HG03045 (cell line): ENCODE measurements at regions not wholly inside any gene's neighbourhood (a gene's known extent, or its start where the extent isn't known, plus 50 kb on each side); places are given as distances from the start of the nearest gene placed in this dataset.

Experiments used
- ATAC-seq: cut with Tn5 transposase; IDR thresholded peaks from one replicate; pipeline ENCODE4 v1.9.1; 2021; ENCODE audit warnings: mild to moderate bottlenecking, moderate library complexity; ENCODE audit not compliant: unreplicated experiment

DNA sequence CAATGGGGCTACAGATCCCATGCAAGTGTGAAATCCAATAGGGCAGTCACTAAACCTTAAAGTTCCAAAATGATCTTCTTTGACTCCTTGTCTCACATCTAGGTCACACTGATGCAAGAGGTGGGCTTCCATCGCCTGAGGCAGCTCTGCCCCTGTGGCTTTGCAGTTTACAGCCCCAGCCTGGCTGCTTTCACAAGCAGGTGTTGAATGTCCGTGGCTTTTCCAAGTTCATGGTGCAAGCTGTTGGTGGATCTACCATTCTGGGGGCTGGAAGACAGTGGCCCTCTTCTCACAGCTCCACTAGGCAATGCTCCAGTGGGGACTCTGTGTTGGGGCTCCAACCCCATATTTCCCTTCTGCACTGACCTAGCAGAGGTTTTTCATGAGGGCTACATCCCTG, 68.5 kb upstream of the PRR20G start:
- no peak for ATAC-seq

DNA sequence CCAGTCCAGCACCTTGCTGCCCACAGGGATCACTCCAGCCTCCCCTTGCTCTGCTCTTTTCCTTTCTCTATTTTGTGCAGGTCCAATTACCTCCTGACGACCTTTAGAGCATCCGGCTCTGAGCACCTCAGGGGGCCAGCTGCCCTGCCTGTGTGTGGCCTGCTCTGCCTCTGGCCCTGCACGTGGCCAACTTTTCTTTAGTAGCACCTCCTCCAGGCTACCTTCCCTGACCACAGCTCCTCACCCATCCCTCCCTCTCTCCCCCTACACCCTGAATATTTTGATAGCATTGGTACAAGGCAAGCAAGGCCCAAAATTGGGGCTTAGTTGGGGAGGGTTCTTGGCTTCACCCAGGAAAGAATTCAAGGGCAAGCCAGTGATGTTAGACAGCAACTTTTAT, 66.9 kb upstream of the PRR20G start:
- ATAC-seq: no peak

DNA sequence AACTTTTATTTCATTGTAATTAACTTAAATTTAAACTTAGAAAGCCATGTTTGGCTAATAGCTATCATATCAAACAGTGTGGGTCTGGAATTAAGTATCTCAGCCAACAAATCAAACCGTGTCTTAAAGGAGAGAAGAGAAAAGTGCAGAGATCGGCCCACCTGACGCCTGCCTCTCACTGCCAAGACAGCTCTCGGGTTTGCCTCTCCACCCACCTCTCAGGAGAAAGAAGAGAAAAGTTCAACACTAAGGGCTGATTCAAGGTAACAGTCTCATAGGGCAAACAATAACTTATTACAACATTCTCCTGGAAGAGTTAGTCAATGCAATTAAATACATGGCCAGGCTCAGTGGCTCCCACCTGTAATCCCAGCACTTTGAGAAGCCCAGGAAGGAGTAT, 64.8 kb upstream of the PRR20G start:
- no peak for ATAC-seq

DNA sequence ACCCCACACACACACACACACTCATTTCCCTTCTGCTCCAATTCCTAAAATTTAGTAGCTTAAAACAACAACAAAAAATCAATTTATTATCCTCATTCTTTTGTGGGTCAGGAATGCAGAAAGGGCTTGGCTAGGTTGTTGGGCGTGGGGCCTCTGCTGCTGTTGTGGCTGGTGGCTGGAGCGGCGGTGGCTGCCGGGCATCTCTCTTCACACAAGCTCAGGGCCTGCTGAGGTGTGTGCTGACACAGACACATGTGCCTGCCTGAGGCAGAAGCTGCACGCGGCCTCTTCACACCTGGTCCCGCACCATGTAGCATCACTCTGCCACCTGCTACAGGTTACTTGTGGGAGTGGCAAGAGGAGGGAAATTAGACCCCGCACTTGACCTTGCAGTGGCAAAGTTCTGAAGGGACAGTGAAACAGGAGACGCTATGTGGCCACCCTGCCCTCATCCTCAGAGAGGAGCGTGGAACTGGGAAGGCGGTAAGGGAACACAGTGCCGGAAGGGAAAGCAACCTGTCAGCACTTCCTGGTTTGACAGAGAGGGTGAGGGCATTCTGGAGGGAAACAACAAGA, 64.0 kb upstream of the PRR20G start:
- no peak for ATAC-seq

DNA sequence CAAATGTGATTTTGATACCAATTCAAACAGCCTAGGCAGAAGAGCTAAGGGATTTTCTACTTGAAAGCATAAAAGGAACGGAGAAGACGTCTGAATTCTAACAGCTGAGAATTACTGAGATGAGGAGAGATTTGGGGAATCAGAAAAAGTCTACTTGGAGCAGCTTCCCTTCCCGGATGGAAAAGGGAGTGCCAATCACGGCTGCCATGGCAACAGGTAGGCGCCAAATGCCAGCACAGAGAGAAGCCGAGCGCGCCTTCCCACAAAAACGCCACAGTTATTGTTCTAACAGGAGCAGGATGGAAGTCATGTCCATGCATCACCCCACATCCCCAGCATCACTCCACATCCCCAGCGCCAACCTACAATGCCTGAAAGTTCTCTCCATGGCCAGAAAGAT, 63.5 kb upstream of the PRR20G start:
- ATAC-seq: no peak

DNA sequence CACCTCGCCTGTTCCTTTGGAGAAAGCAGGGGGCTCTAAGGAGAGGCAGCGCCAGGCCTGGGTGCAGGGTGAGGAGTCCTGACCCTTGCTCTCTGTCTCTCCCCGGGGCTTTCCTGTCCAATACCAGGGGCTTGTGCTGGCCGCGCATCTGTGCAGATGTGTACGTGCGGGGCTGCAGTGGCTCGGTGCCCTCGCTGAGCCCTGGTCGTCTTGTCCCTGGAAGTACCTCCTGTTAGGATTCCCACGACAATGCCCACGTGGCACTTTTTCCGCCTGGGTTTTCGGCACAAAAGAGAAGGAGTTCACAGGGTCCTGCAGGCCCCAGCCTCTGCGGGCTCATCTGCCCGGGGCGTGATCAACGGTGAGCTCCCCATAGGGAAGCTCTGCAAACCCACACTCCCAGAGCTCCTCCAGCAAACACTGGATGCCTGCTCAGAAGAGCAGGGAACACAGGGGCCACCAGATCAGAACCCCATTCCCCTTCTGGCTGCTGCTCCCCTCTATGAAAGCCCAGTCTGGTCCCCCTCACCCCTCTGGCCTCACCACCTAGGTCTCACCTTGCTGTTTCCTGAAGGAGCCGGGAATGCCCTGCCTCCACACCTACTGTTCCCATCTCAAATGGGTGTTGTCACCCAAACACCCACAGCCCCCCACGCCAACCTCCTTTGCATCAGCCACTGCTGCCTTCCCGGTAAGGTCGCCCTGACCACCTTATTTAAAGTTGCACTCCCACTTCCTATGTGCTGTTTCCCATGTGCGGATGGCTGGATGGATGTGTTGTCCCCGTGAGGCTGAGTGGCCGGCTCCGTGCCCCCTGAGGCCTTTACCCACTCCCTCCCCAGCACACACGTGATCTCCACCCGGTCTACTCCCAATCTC, 62.6 kb upstream of the PRR20G start:
- no peak for ATAC-seq

DNA sequence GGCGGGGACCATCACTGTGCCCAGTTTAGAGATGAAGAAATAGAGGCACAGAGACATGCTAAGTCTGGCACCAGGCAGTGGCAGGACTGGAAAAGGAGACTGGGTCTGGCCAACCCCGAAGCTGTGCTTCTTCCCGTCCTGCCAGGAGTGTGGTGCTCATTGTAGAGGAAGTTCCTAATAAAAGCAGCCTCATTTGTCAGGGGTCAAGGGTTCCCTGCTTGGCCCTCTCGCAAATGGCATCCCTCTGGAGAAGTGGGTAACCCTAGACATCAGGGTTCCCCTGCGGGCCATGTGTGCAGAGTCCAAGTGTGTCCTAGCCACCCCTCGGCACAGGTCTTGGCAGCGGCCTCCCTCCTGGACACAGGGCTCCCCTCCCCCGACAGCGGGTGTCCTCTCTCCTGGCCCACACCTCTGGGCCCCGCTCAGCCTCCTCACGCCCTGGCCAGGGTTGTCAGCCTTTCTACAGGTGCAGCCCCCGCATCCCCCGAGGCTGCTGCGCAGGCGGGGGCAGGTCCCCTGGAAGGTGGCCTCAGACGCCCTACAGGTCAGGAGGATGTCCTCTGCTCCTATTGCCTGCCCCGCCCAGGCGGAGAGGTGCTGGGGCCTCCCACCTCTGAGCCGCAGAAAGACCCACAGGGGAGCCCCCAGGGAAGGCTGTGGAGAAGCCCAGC, 61.8 kb upstream of the PRR20G start:
- ATAC-seq: no peak

DNA sequence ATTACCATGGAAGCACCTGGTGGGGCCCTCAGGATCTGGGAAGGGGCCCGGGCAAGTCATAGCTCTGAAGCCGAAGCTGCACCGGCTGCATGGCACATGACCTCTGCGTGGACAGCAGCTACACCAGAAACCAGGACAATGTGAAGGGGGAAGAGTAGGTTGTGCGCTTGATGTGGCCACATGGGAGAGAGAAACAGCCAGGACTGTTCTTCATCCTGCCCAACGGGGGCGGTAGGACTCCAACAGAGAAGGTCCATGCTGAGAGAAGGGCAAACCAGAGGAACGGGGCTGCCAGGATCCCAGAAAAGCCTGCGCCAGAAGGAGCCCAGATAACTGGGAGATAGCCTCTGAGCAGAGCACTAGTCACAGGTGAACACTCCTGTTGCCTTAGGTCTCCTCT, 54.9 kb upstream of the PRR20G start:
- no peak for ATAC-seq

DNA sequence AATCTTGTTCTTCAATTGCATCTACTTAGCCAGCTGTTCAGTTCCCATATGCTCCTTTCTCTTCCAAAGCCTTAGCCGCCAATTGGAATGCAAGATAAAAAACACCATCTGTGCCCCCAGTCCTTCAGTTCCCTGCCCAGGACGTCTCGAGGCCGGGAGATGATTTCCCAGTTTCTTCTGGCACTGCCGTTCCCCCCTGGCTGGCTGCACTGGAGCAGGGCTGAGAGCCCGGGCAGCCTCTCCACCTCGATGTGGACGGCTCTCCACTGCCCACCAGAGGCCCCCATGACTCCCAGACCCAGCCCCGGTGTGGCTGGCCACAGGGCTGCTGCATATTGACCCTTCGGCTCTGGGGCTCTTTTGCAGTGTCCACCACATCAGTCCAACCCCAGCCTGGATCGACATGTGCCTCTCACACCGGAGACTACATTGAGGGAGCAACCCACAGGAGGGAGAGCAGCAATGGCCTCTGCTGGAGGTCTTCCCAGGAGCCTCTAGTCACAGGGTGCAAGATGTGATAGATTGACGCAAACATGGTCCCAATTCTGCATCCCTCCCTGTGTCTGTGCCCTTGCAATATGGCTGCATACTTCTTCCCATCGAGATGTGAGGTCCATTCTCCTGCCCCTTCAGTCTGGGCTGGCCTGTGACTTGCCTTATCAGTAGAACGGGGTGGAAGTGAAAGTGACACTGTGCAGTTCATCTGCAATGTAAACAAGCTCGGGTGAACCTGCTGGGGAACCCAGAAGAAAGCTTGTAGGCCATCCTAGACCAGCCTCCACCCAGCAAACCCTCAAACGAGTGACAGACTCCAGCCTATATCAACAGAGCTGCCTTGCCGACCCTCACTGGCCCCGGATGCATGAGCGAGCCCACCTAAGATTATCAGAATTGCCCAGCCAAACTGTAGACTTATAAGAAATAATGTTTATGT, 52.3 kb upstream of the PRR20G start:
- no peak for ATAC-seq

DNA sequence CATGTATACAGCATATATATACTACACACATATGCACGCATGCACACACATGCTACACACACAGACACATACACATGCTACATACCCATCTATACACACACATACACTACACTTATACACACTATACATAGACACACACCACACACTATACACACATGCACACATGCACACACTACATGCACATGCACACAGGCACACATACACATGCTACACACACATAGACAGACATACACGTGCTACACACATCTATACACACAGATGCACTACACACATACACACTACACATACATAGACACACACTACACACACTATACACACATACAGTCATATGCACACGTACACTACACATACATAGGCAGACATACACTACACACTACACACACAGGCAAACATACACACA, 51.2 kb upstream of the PRR20G start:
- no peak for ATAC-seq

DNA sequence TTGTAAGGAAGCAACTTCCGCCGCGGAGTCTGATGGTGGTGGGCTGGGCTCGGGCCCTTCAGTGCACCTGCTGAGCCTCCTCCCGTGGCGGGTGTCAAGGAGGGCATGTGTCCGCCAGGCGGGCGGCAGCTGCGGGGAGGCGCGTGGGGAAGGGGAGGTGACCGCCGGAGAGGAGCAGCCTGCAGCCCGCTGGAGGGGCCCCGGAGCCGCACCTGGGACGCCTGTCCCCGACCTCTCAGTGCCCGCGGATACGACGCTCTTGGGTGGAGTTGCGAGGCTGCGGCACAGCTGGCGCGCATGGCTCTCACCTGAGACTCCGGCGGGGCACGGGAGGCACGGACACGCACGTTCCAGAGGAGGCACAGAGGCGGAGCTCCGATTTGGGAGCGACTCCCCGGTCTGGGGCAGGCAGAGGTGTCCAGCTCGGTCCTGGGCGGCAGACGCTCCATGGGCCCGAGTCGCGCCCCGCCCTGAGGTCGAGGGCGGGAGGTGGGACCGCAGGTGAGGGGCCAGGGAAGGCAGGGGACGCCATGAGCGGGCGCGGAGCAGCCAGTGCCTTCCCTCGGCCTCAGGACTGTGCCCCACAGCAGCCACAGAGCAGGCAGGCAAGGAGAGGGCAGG, 50.2 kb upstream of the PRR20G start:
- ATAC-seq: no peak
